ENCODE measurements at regions not wholly inside any gene's neighbourhood (a gene's known extent, or its start where the extent isn't known, plus 50 kb on each side); places are given as distances from the start of the nearest gene placed in this dataset.
"Not testable (repeated sequence)": the region's sequence is repeated elsewhere in the genome, so short reads cannot be mapped to it uniquely, and the experiment has no call there.

DNA sequence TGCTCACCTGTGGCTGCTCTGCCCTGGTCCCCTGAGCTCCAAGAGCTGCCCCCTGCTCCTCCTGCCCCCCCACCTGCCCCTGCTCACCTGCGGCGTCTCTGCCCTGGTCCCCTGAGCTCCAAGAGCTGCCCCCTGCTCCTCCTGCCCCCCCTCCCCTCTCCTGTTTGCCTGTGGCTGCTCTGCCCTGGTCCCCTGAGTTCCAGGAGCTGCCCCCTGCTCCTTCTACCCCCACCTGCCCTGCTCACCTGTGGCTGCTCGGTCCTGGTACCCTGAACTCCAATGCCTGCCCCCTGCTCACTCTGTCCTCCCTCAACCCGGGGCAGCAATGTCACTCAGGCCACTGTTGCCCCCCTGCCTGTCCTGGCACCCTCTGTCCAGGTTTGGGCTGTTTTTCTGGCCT lies 101.7 kb downstream of the TMEM121 start:
- TF ChIP-seq POLR2A (IDR thresholded peaks at IDR 0.05): not testable (repeated sequence)
- TF ChIP-seq, protein P1, sequence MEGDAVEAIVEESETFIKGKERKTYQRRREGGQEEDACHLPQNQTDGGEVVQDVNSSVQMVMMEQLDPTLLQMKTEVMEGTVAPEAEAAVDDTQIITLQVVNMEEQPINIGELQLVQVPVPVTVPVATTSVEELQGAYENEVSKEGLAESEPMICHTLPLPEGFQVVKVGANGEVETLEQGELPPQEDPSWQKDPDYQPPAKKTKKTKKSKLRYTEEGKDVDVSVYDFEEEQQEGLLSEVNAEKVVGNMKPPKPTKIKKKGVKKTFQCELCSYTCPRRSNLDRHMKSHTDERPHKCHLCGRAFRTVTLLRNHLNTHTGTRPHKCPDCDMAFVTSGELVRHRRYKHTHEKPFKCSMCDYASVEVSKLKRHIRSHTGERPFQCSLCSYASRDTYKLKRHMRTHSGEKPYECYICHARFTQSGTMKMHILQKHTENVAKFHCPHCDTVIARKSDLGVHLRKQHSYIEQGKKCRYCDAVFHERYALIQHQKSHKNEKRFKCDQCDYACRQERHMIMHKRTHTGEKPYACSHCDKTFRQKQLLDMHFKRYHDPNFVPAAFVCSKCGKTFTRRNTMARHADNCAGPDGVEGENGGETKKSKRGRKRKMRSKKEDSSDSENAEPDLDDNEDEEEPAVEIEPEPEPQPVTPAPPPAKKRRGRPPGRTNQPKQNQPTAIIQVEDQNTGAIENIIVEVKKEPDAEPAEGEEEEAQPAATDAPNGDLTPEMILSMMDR (IDR thresholded peaks at IDR 0.05): not testable (repeated sequence)

Measured in body of pancreas (tissue), 4 donors.